Ishikawa (cell line): ENCODE measurements at regions not wholly inside any gene's neighbourhood (a gene's known extent, or its start where the extent isn't known, plus 50 kb on each side); places are given as distances from the start of the nearest gene placed in this dataset.

ENCODE experiments used
- CEBPB ChIP-seq: IDR thresholded peaks from 2 replicates; pipeline ENCODE4 v1.6.1; 2012
- CREB1 ChIP-seq: IDR thresholded peaks from 2 replicates; pipeline ENCODE4 v1.6.1; 2012; ENCODE audit warnings: low read depth
- EGR1 ChIP-seq: IDR thresholded peaks from 2 replicates; pipeline ENCODE4 v1.6.1; 2012
- EP300 ChIP-seq: IDR thresholded peaks from 2 replicates; pipeline ENCODE4 v1.6.1; 2012; ENCODE audit warnings: borderline replicate concordance
- FOXM1 ChIP-seq: IDR thresholded peaks from 2 replicates; pipeline ENCODE4 v1.6.1; 2012; ENCODE audit warnings: low read depth, borderline replicate concordance
- NFIC ChIP-seq: IDR thresholded peaks from 2 replicates; pipeline ENCODE4 v1.6.1; 2012
- RAD21 ChIP-seq: IDR thresholded peaks from 2 replicates; pipeline ENCODE4 v1.6.1; 2012; ENCODE audit warnings: low read depth
- TAF1 ChIP-seq: IDR thresholded peaks from 2 replicates; pipeline ENCODE4 v1.6.1; 2012; ENCODE audit warnings: low read depth, mild to moderate bottlenecking
- TCF12 ChIP-seq: IDR thresholded peaks from 2 replicates; pipeline ENCODE4 v1.6.1; 2012; ENCODE audit warnings: low read depth
- TEAD4 ChIP-seq: IDR thresholded peaks from 2 replicates; pipeline ENCODE4 v1.6.1; 2012
- USF1 ChIP-seq: IDR thresholded peaks from 2 replicates; pipeline ENCODE4 v1.6.1; 2012
- YY1 ChIP-seq: IDR thresholded peaks from 2 replicates; pipeline ENCODE4 v1.6.1; 2012; ENCODE audit warnings: low read depth
- ZBTB7A ChIP-seq: IDR thresholded peaks from 2 replicates; pipeline ENCODE4 v1.6.1; 2012; ENCODE audit warnings: low read depth
- TF ChIP-seq, protein P1 (sequence below): IDR thresholded peaks from 2 replicates; pipeline ENCODE4 v1.6.1; 2012; ENCODE audit warnings: low read depth, mild to moderate bottlenecking
- TF ChIP-seq, protein P2 (sequence below): IDR thresholded peaks from 2 replicates; pipeline ENCODE4 v1.6.1; 2012

- TF ChIP-seq RAD21 = peak; percentile 36; the same call in 1 of the 2 replicates
- no peak for TF ChIP-seq CREB1
Measured at GRCh38 chr3:188060840-188061544, 93.0 kb upstream of the LPP start.

DNA sequence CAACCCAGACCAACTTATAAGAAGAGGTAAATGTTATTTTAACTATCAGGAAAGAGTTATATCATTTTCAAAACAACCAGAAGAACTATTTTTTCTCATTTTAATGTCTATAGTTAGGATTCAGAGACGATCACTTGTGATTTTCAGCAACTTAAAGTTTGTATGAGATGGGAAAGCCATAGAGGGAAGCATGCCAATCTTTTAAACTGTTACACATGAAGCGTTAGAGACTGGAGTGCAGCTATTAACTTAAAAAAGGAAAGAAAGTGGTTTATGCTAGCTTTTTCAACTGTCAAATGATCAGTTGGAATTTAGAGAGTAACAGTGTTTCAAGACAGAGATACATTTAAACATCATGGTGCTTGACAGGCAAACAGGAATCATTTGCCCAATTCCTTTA, 91.7 kb upstream of the LPP start:
- TF ChIP-seq, protein P1, sequence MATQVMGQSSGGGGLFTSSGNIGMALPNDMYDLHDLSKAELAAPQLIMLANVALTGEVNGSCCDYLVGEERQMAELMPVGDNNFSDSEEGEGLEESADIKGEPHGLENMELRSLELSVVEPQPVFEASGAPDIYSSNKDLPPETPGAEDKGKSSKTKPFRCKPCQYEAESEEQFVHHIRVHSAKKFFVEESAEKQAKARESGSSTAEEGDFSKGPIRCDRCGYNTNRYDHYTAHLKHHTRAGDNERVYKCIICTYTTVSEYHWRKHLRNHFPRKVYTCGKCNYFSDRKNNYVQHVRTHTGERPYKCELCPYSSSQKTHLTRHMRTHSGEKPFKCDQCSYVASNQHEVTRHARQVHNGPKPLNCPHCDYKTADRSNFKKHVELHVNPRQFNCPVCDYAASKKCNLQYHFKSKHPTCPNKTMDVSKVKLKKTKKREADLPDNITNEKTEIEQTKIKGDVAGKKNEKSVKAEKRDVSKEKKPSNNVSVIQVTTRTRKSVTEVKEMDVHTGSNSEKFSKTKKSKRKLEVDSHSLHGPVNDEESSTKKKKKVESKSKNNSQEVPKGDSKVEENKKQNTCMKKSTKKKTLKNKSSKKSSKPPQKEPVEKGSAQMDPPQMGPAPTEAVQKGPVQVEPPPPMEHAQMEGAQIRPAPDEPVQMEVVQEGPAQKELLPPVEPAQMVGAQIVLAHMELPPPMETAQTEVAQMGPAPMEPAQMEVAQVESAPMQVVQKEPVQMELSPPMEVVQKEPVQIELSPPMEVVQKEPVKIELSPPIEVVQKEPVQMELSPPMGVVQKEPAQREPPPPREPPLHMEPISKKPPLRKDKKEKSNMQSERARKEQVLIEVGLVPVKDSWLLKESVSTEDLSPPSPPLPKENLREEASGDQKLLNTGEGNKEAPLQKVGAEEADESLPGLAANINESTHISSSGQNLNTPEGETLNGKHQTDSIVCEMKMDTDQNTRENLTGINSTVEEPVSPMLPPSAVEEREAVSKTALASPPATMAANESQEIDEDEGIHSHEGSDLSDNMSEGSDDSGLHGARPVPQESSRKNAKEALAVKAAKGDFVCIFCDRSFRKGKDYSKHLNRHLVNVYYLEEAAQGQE = no peak
- TF ChIP-seq TEAD4 = no peak
- no peak for TF ChIP-seq USF1
- no peak for TF ChIP-seq EP300
- TF ChIP-seq CEBPB = no peak
- no peak for TF ChIP-seq YY1
- no peak for TF ChIP-seq RAD21
- TF ChIP-seq CREB1 = no peak
- no peak for TF ChIP-seq TAF1
- no peak for TF ChIP-seq NFIC
- no peak for TF ChIP-seq TCF12
- no peak for TF ChIP-seq EGR1
- no peak for TF ChIP-seq ZBTB7A
- TF ChIP-seq, protein P2, sequence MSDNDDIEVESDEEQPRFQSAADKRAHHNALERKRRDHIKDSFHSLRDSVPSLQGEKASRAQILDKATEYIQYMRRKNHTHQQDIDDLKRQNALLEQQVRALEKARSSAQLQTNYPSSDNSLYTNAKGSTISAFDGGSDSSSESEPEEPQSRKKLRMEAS = no peak
- no peak for TF ChIP-seq FOXM1

- TF ChIP-seq EP300 (peak; percentile 18; the same call in 1 of the 2 replicates), NFIC (no peak; the same call in 1 of the 2 replicates), CEBPB (peak; percentile 48; the same call in 1 of the 2 replicates), TEAD4 (0 out of 2 replicates have a peak, but pooled peaks have one; percentile 22)
- TF ChIP-seq, protein P1 = no peak
- TF ChIP-seq, protein P2 = no peak
Measured at GRCh38 chr3:188064831-188065493, 89.0 kb upstream of the LPP start.

- TF ChIP-seq, protein P2 = no peak
- no peak for TF ChIP-seq EP300
- TF ChIP-seq TEAD4 = no peak
- no peak for TF ChIP-seq FOXM1
- no peak for TF ChIP-seq NFIC
- TF ChIP-seq, protein P1 = no peak
- TF ChIP-seq USF1 = no peak
- TF ChIP-seq ZBTB7A = no peak
- TF ChIP-seq CREB1 = no peak
- no peak for TF ChIP-seq TAF1
- TF ChIP-seq YY1 = no peak
- TF ChIP-seq CEBPB = no peak
- no peak for TF ChIP-seq RAD21
- TF ChIP-seq TCF12 = no peak
- no peak for TF ChIP-seq EGR1
Measured at GRCh38 chr3:188066141-188066540, 87.8 kb upstream of the LPP start.
